GM19372 (cell line): ENCODE measurements at regions not wholly inside any gene's neighbourhood (a gene's known extent, or its start where the extent isn't known, plus 50 kb on each side); places are given as distances from the start of the nearest gene placed in this dataset.

Experiments
- ATAC-seq: cut with Tn5 transposase; IDR thresholded peaks from one replicate; pipeline ENCODE4 v1.9.1; 2021; ENCODE audit warnings: mild to moderate bottlenecking, low read depth, moderate library complexity; ENCODE audit not compliant: unreplicated experiment

DNA sequence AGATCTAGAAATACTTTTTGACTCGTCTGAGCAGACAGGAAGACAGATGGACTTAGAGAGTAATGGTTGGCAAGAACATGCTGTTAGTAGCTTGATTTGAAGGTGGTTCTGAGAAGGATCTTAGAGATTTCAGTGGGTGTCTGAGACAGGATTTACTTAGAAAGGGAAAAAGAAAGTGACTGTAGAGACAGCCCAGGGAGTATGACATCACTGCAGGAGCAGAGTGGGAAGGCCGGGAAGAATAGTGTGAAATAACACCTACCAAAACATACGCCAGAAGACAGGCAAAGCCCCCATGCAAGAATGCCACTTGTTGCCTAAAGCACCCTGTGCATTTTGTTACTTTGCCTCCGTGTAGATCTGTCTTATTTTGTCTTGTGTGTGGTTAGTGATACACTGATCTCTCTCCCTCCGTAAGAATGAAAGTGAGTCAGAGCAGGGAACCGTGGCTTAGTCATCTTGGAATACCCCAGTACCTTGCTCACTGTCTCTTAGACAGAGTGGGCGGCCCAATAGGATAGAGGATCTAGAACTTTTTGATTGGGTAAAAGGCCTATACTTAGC, 161.3 kb upstream of the IFNG-AS1 start:
- ATAC-seq, result no peak

DNA sequence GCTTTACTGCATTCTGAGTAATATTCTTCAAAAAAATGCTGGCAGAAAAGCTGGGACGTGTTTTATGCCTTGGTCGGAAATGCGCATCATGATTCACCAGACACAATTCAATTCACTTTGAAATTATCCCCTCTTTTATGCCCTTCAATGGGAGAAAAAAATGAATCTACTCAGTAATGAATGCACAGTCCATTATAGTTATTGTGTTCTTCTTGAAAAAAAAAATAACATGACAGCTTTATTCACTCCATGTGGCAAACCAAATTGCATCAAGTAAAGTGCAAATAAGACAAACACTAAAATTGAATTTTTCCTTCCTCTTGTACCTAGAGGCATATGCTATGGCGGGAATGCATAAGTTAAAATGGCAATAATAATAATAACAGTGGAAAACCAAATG, 159.4 kb upstream of the IFNG-AS1 start:
- ATAC-seq, result no peak

DNA sequence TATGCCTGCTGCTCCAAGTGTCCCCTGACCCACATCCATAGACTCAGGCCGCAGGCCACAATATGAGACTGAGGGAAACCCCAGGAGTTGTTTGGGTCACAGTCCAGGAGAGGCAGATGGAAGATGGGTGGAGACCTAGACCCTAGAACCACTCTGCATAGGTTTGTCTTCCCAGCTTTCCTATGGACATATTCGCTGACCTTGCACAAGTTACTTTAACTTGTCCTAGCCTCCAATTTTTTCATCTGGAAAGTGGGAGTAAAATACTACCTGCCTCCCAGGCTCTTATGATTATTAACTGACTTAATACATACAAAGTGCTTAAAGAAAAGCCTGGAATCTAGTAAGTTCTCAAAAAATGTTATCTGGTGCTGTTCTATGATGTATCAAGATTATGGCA, 157.1 kb upstream of the IFNG-AS1 start:
- no peak for ATAC-seq

DNA sequence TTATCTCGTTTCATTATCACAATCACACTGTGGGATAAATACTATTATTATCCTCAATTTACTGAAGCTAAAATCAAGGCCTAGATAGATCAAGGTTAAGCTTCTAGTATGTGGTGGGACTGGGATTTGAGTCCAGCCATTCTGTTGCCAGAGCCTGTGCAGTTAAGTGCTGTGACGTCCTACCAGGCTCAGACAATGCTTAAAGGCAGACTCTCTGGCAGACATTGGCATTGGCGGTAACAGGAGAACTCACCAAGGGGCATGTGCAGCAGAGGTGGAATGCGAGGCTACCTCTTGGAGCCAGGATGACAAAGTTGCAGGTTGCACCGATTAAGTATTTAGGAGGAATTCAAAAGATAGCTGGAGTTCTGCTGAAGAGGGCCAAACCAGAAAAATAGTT, 155.6 kb upstream of the IFNG-AS1 start:
- ATAC-seq, result no peak

DNA sequence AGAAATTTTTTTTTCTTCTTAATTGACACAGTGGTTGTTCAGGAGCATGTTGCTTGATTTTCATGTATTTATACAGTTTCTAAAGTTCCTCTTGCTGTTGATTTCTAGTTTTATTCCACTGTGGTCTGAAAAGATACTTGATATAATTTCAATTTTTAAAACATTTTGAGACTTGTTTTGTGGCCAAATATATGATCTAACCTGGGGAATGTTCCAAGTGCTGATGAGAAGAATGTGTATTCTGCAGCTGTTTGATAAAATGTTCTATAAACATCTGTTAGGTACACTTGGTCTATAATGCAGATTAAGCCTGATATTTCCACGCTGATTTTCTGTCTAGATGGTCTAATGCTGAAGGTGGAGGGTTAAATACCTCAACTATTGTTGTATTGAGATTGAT, 151.4 kb upstream of the IFNG-AS1 start:
- ATAC-seq, result no peak

DNA sequence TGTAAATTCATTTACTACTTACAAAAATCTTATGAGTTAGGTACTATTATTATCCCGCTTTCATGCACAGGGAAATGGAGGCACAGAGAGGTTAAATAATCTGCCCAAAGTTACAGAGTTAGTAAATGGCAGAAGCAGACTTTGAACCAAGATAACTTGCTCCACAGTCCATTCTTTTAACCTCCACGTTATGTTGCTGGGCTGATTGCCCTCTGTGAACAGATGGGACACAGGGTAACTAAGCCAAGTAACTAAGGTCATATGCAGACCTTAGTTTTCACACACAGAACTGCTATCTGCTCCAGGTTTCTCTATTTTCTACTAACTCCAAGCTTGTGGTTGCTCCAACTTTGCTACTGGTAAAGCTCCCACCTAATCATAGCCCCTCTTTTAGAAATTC, 147.1 kb upstream of the IFNG-AS1 start:
- ATAC-seq, result no peak

DNA sequence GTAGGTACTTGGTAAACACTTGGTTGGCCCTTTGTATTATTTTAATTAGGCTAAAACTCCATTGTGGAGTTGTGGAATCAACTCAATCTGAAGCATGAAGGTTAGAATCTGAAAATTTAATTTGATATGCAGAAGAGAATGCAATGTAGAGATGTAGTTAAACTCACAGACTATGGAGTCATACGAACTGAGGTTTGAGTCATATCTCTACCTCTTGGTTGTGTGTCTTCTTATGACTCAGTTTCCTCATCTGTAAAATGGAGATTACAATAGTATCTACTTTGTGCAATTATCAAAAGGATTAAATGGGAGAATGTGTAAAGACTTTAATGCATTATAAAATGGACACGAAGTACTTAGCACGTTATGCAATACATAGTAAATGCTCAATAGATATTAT, 146.0 kb upstream of the IFNG-AS1 start:
- ATAC-seq, result no peak

DNA sequence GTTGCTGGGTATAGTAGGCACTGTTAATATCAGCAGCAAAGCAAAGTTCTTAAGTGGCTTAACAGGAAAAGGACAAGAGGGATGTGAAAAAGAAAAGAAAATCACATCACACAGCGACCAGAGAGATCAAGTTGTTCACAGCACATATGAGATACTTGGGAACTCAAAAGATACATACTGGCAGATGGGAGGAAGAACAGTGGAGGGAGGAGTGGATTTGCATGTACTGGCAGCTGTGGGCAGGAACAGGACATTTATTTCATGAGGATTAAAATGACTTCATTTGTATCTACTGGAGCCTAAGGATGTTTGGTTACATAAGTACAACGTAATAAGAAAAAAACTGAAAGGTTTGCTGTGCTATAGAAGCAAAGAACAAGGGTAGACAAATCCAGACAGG, 136.5 kb upstream of the IFNG-AS1 start:
- no peak for ATAC-seq

DNA sequence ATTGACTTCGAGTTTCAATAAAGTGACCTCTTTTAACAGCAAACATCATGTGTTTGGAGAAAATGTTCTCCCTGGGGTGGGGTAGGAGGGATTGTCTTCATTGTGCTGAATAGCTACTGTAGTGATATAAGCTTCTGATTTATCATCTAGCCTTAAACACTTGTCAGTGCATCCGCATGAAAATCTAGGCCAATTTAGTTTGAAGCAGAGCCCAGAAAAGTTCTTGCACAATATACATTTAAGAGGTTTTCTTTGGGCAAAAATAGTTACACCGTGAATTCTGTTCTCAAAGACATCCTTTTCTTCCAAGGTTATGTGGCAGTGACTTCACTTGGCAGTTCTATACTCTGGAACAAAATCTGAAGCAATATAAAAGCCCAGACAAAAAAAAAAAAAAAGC, 136.0 kb upstream of the IFNG-AS1 start:
- ATAC-seq, result no peak

DNA sequence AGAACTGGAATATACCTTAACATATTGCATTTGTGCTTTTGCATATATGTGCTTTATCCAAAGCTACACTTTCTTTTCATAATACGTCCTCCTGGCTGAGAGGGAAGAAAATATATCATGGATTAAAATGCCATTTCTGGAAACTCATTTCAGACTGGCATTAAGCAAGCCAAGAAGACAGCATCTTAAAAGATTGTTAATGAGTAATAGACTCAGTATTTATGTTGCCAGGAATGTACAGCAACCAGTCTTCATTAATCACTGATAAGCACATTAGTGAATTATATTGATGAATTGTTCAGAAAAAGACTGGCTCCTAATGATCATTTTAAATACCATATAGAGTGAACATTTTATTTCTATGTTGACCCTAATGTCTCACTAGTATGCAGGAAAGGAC, 134.9 kb upstream of the IFNG-AS1 start:
- ATAC-seq, result no peak

DNA sequence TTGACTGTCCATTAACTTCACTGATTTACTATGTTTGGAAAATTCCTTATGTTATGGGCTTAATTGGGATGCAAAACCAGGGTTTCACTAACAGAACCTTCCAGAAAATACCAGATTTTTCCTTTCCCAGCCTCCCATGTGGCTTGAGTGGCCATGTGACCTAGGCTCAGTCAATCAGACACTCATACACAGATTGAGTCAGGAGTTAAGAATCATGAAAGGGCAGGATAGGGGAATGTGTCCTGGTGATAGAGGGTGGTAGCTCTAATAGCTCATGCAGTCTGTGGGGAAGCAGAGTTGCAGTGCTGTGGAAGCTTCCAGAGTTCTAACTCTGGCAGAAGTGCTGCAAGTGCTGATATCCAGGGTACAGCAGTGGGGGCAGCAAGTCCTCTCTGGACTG, 134.1 kb upstream of the IFNG-AS1 start:
- no peak for ATAC-seq

DNA sequence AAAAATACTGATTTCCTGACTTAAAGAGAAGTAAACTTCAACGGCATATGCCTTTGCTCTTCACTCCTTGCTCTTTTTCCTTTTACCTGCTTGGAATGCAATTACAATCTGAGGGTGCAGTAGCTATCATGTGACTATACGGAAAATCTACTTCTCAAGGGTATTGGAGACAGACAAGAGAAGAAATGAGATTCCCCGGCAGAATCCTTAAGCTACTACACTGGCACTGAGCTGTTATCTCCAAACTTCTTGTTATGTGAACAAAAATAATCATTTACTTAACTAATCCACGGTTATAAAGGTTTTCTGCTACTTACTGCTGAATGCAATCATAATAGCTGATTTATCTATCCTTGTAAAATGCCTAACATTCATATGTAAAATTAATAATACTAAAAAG, 118.0 kb upstream of the IFNG-AS1 start:
- ATAC-seq, result no peak

DNA sequence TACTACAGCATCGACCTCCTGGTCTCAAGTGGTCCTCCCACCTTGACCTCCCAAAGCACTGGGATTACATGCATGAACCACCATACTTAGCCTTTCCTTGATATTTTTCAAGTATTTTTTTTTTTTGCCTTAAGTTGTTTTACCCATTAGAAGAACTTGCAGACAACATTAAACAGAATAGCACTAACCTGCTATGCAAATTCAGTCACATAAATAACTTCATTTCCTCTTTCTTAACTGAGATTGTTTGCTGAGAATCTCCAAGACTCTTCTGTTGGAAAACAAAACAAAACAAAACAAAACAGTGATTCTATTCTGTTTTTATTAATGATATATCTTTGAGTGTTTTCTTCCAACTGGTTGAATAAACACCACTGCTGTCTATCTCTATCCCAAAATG, 115.9 kb upstream of the IFNG-AS1 start:
- no peak for ATAC-seq

DNA sequence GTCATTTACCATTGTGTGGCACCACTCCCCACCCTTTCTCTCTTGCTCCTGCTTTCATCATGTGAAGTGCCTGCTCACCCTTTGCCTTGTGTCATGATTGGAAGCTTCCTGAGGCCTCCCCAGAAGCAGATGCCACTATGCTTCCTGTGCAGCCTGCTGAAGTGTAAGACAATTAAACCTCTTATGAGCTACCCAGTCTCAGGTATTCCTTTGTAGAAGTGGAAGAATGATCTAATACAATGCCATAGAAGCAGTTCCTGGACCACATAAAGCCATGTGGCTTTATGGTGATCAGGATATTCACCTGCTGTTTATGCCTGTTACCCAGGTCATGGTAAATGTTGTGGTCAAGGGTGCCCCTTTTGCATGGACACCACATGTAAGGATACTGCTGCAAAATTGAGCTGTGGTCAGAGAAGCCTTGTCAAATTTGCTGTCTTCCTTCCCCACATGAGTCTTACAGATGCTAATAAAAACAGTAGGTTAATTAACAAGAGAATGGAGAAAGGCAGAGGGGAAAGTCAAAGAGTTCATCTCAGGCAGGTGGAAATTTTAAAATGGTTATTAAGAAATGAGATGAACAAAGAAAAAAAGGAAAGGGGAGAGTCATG, 112.8 kb upstream of the IFNG-AS1 start:
- no peak for ATAC-seq

DNA sequence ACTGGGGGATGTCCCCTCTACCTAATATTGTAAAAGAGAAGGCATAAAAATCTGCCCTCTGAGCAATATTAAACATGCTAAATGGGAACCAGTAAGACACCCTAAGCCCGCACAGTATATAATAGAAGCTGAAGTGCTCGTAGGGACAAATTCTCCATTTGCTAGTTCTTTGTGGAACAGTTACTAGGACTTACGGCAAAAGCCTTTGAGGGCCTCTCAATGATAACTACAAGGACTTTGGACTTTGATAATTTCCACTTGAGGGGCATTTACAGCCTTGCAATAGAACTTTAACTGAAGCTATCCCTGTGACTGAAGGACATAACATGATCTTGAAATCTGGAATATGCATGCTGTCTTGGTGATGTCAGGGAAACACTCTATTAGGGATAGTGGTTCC, 111.5 kb upstream of the IFNG-AS1 start:
- no peak for ATAC-seq

DNA sequence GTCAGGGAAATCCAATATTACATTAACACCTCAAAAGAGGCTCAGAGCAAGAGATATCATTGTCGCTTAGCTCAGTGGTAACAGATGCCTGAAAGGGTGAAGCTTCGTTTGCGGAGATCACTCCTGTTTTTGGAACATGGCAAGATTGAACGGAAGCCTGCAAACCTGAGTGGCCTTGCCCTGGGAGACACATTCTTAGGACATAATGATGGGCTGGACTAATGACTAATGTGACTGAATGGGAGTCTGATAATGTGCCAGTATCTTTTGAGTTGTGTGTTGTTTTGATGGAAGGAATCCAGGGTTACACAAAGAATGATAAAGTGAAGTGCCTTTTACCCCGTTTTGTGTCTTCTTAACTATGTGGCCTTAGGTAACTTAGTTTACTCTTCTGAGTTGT, 109.3 kb upstream of the IFNG-AS1 start:
- no peak for ATAC-seq

DNA sequence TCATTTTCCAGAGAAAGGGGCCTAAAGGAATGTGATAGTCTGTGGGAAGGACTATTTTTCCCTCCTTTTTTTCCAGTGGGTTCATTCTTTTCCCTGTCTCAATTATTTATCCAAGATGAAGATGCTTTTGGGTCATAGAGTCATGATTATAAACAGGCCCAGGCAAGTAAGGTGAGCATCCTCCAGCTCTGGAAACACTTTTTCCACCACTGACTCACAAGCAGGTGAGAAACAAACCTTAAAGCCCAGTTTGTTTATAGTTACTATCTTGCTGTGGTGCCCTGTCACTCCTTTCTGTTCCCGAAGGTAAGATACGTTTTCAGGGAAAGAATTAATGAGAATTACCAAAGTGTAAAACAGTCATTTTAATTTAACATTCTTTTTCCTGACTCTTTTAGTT, 107.7 kb upstream of the IFNG-AS1 start:
- ATAC-seq, result no peak

DNA sequence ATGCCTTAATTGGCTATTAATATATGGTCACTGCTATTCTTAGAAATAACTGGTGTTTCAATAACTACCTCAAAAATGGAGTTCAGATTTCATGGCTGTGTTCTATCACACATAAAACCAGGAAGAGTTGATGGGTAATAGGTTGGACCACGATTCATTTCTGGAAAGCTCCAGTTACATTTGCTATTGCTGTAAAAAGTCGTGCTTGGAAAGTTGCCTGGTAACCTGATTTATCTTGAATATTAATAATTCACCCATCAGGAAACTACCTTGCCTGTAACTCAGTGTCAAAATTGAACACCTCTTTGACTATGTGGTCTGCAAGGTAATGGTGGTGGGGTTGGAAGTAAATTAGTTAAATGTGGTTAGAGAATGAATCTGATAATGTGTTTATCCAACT, 104.7 kb upstream of the IFNG-AS1 start:
- no peak for ATAC-seq

DNA sequence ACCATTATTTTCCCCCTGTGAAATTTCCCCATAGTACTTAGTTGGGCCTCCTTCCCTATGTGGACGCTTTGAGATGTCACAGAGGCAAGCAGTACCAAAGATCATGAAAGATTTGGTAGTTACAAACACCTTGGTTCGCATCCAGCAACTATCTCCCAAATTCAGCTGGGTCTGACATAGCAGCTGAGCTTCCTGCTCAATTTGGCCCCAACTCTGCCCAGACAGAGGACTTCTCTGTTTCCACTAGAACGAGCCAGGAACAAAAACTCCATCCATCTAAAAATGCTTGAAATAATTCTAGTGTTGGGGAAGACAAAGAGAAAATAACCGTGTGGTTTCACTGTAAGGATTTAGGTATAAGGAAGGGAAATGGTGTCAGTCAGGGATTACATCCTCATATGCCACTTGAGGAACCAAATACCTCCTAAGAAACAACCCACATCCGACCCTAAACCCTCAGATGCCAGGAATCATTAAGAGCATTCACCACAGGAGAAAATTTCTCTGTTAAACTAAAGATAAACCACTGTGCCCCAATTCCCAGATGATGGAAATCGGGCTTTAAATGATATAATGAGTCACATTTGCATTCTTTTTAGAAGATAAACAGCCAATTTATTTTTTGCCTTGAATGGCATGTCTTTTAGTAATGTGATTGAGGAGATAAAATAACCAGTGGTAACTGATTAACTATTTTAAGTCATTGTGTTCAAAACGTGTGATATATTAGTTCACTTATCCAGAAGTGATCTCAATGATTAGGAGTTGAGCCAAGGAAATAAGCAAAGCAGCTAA, 103.7 kb upstream of the IFNG-AS1 start:
- no peak for ATAC-seq

DNA sequence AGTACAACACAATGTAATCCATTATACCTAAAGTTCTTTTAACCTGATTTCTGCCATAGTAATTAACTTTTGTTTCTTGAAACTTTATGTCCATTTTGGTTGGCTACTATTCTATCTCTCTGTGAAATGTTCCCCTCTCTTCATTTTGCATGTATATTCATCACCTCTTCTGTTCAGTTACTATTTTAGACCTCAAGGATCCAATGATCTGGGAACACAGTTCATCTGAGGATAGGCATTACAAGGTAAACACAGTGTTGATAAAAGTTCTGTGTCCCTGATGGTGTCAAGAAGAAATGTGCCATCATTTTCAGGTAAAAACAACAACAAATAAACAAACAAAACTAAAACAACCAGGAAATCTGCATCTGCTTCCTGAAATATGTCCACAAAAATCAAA, 102.2 kb upstream of the IFNG-AS1 start:
- ATAC-seq, result no peak

DNA sequence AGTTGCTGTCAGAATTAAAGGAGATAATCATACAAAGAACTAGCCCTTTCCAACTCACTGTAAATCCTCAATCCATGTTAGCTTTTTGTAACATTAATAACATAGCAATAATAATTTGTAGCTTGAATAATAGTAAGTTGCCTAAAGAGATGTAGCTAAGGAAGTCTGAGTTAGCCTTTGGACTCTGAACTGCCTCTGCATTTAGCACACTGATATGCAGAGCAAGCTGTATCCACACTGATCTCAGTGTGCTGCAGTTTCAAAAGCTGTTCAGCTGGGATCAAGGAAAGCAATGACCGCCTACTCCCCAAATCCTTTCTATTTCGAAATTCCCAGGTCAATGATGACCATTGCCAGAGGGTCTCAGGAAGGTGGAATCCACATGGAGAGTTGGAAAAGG, 99.3 kb upstream of the IFNG-AS1 start:
- no peak for ATAC-seq

DNA sequence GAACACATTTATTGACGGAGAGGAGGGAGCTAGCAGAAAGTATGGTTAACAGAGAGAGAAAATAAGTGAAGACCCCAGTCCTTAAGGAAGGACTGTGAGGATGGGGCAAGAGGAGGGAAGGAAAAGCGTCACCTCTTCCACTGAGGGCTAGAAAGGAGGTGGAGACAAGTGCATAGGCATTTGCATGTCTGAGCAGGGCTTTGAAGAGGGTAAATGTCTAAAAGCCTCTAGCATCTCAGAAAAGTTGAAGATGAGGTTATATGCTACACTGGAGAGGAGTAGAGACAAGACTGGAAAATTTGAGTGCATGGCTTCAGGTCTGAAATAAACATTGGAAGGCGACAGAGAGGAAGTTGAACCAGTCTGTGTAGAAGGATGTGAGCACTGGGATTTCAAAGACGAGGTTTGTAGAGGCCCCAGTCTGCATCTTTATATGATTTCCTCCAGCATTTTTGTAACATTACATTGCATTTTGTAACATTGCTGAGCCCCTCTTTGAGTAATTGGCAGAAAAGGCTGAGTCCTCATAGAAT, 98.5 kb upstream of the IFNG-AS1 start:
- no peak for ATAC-seq
